GM18909 (cell line): ENCODE measurements at regions not wholly inside any gene's neighbourhood (a gene's known extent, or its start where the extent isn't known, plus 50 kb on each side); places are given as distances from the start of the nearest gene placed in this dataset.

Source experiments
- ATAC-seq: cut with Tn5 transposase; IDR thresholded peaks from one replicate; pipeline ENCODE4 v1.9.1; 2021; ENCODE audit warnings: mild to moderate bottlenecking; ENCODE audit not compliant: unreplicated experiment, poor library complexity

GRCh38 chr13:25044071-25044470 is 51.9 kb upstream of the PABPC3 start:
- ATAC-seq: no peak
